OCI-LY3 (cell line): ENCODE measurements at regions not wholly inside any gene's neighbourhood (a gene's known extent, or its start where the extent isn't known, plus 50 kb on each side); places are given as distances from the start of the nearest gene placed in this dataset.

Experiments used
- H2AFZ ChIP-seq: fragments of 200-600, 300-600 bp; shearing (Covaris generic); 2 replicates; pipeline ENCODE4 v1.6.0; 2014; ENCODE audit warnings: antibody characterized with exemption, low read depth, low read length
- H3K27ac ChIP-seq: fragments of 200-600, 300-600 bp; sonication (generic); 2 replicates; pipeline ENCODE4 v1.5.1; 2014; ENCODE audit warnings: mild to moderate bottlenecking, low read length, moderate library complexity, mixed read lengths
- H3K27me3 ChIP-seq: fragments of 200-600, 300-600 bp; sonication (generic); 2 replicates; pipeline ENCODE4 v1.6.1; 2014; ENCODE audit warnings: low read depth, low read length, mixed read lengths
- H3K36me3 ChIP-seq: fragments of 200-600, 300-600 bp; sonication (generic); replicated peaks from 2 replicates; pipeline ENCODE3; 2014; ENCODE audit warnings: low read depth, low read length, mixed read lengths
- H3K4me1 ChIP-seq: fragments of 300-600, 200-600 bp; sonication (generic); 2 replicates; pipeline ENCODE4 v1.6.1; 2014; ENCODE audit warnings: low read length, mixed read lengths
- H3K4me2 ChIP-seq: fragments of 200-600, 300-600 bp; sonication (generic); 2 replicates; pipeline ENCODE4 v1.6.1; 2014; ENCODE audit warnings: low read length, mixed read lengths
- H3K4me3 ChIP-seq: fragments of 300-600, 200-600 bp; sonication (generic); 2 replicates; pipeline ENCODE4 v1.5.1; 2014; ENCODE audit warnings: antibody characterized with exemption, mild to moderate bottlenecking, low read length, moderate library complexity
- H3K79me2 ChIP-seq: fragments of 300-600, 200-600 bp; shearing (Covaris generic); 2 replicates; pipeline ENCODE4 v1.6.1; 2014; ENCODE audit warnings: mild to moderate bottlenecking, low read length, mixed read lengths
- H3K9ac ChIP-seq: fragments of 300-600, 200-600 bp; shearing (Covaris generic); 2 replicates; pipeline ENCODE4 v1.6.0; 2014; ENCODE audit warnings: mild to moderate bottlenecking, low read length, moderate library complexity
- H3K9me3 ChIP-seq: fragments of 200-600, 300-600 bp; shearing (Covaris generic); 2 replicates; pipeline ENCODE4 v1.6.1; 2014; ENCODE audit warnings: low read length, mixed read lengths; ENCODE audit not compliant: insufficient read depth
- H4K20me1 ChIP-seq: fragments of 200-600, 300-600 bp; sonication (generic); 2 replicates; pipeline ENCODE4 v1.6.1; 2016; ENCODE audit warnings: low read length, mixed read lengths; ENCODE audit not compliant: insufficient read depth
- EZH2phosphoT487 ChIP-seq: fragments of 200-600 bp; shearing (Covaris generic); IDR thresholded peaks from 2 replicates; pipeline ENCODE4 v1.6.1; 2018; ENCODE audit warnings: antibody characterized with exemption, mixed run types, low read depth
- TF ChIP-seq, protein P1 (sequence below): fragments of 200-600, 300-600 bp; sonication (generic); IDR thresholded peaks from 2 replicates; pipeline ENCODE4 v1.5.1; 2014; ENCODE audit warnings: antibody characterized with exemption, low read length, low read depth

DNA sequence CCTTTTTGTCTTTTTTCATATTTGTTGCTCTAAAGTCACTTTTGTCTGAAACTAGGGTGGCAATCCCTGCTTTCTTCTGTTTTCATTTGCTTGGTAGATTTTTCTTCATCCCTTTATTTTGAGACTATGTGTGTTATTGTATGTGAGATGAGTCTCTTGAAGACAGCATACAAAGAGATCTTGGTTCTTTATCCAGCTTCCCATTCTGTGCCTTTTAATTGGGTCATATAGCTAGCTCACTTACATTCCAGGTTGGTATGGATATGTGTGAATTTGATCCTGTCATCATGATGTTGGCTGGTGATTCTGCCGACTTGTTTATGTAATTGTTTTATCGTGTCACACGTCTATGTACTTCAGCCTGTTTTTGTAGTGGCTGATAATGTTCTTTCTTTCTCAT is 267.7 kb upstream of the MGAT4C start:
- H3K4me1 ChIP-seq = no peaks in the 10 kb centered on the region
- no peaks in the 10 kb centered on the region for H3K27me3 ChIP-seq
- H3K36me3 ChIP-seq = no peaks in the 10 kb centered on the region
- TF ChIP-seq, protein P1, sequence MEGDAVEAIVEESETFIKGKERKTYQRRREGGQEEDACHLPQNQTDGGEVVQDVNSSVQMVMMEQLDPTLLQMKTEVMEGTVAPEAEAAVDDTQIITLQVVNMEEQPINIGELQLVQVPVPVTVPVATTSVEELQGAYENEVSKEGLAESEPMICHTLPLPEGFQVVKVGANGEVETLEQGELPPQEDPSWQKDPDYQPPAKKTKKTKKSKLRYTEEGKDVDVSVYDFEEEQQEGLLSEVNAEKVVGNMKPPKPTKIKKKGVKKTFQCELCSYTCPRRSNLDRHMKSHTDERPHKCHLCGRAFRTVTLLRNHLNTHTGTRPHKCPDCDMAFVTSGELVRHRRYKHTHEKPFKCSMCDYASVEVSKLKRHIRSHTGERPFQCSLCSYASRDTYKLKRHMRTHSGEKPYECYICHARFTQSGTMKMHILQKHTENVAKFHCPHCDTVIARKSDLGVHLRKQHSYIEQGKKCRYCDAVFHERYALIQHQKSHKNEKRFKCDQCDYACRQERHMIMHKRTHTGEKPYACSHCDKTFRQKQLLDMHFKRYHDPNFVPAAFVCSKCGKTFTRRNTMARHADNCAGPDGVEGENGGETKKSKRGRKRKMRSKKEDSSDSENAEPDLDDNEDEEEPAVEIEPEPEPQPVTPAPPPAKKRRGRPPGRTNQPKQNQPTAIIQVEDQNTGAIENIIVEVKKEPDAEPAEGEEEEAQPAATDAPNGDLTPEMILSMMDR = no peak
- TF ChIP-seq EZH2phosphoT487 = no peak
- no peak overlapping the region for H3K27ac ChIP-seq
- H3K4me3 ChIP-seq = no peak overlapping the region
- H3K4me2 ChIP-seq = no peak overlapping the region
- no peaks in the 10 kb centered on the region for H4K20me1 ChIP-seq
- no peaks in the 10 kb centered on the region for H3K79me2 ChIP-seq
- H3K9me3 ChIP-seq = peaks cover 17% of the 10 kb centered on the region
- no peak overlapping the region for H2AFZ ChIP-seq
- no peak overlapping the region for H3K9ac ChIP-seq

- no peaks in the 10 kb centered on the region for H3K79me2 ChIP-seq
- H3K36me3 ChIP-seq = no peaks in the 10 kb centered on the region
- no peak overlapping the region for H3K9ac ChIP-seq
- H2AFZ ChIP-seq = no peak overlapping the region
- peaks cover 17% of the 10 kb centered on the region for H3K9me3 ChIP-seq
- H3K4me2 ChIP-seq = no peak overlapping the region
- no peak overlapping the region for H3K4me3 ChIP-seq
- H3K27me3 ChIP-seq = no peaks in the 10 kb centered on the region
- H4K20me1 ChIP-seq = no peaks in the 10 kb centered on the region
- TF ChIP-seq EZH2phosphoT487 = no peak
- TF ChIP-seq, protein P1 = no peak
- H3K27ac ChIP-seq = no peak overlapping the region
- no peaks in the 10 kb centered on the region for H3K4me1 ChIP-seq
These were observed 265.7 kb upstream of the MGAT4C start for GRCh38 chr12:86521870-86522269.

DNA sequence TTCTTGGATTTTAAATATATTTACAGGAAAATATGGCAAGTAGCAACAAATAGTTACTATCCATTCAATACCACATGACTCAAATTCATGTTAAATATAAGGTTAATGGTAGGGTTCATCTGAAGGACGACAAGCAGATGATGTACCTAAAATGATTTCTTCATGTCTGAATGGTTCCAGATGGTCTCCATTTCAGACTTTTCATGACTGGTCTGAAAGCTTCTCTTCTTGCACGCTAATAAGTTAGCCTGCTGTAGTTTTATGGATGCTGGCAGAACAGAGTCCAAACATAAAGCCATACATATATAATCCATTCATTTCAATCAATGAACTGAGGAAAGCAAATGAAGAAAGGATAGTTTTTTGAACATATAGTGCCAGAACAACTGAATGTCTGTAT is 257.0 kb upstream of the MGAT4C start:
- H3K27ac ChIP-seq = no peak overlapping the region
- H3K36me3 ChIP-seq = no peaks in the 10 kb centered on the region
- no peaks in the 10 kb centered on the region for H3K9me3 ChIP-seq
- no peaks in the 10 kb centered on the region for H3K27me3 ChIP-seq
- TF ChIP-seq, protein P1 = no peak
- TF ChIP-seq EZH2phosphoT487 = no peak
- H3K4me1 ChIP-seq = peaks cover 15% of the 10 kb centered on the region
- no peaks in the 10 kb centered on the region for H3K79me2 ChIP-seq
- H3K9ac ChIP-seq = no peak overlapping the region
- no peaks in the 10 kb centered on the region for H4K20me1 ChIP-seq
- 0 out of 2 replicates have a peak overlapping the region, but pooled peaks have one; percentile 92 for H2AFZ ChIP-seq
- H3K4me2 ChIP-seq = peak overlapping the region; percentile 60
- no peak overlapping the region for H3K4me3 ChIP-seq

DNA sequence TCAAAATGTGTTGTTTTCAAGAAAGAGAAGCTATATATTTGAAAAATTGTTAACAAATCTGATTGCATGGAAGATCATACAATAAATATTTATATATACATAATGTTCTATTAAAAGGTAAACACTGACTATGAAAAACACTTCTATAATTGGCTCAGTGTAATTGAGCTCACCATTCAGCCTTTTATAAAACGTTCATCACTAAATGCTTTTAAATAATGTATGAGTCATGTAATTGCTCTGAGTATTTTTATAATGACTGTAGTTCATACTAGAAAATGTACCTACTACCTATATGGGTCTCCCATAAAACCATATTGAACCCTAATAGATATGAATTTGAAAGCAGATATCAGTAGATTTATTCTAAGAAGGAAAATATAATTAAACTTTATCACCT is 240.4 kb upstream of the MGAT4C start:
- Histone ChIP-seq H4K20me1 (no peaks in the 10 kb centered on the region), H3K4me2 (no peak overlapping the region), H3K79me2 (no peaks in the 10 kb centered on the region), H3K9me3 (no peaks in the 10 kb centered on the region), H3K9ac (no peak overlapping the region), H3K4me3 (no peak overlapping the region), H2AFZ (no peak overlapping the region), H3K27ac (no peak overlapping the region), H3K36me3 (no peaks in the 10 kb centered on the region), H3K27me3 (no peaks in the 10 kb centered on the region), H3K4me1 (peaks cover 6% of the 10 kb centered on the region; the same call in 1 of the 2 replicates)
- TF ChIP-seq, protein P1 = no peak
- no peak for TF ChIP-seq EZH2phosphoT487
